ENCODE measurements at regions not wholly inside any gene's neighbourhood (a gene's known extent, or its start where the extent isn't known, plus 50 kb on each side); places are given as distances from the start of the nearest gene placed in this dataset.
"Not testable (repeated sequence)": the region's sequence is repeated elsewhere in the genome, so short reads cannot be mapped to it uniquely, and the experiment has no call there.

DNA sequence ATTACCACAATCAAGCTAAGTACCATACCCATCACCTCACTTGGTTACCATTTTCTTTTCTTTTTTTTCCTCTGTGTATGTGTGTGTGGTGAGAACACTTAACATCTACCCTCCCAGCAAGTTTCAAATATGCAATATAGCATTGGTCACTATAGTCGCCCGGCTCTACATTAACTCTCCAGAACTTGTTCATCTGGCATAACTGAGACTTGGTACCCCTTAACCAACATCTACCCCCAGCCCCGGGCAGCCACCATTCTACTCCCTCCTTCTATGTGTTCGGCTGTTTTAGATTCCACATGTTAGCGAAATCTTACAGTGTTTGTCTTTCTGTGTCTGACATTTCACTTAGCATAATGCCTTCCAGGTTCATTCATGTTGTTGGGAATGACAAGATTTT, 89.0 kb upstream of the TOP1 start:
- no peak for ATAC-seq

DNA sequence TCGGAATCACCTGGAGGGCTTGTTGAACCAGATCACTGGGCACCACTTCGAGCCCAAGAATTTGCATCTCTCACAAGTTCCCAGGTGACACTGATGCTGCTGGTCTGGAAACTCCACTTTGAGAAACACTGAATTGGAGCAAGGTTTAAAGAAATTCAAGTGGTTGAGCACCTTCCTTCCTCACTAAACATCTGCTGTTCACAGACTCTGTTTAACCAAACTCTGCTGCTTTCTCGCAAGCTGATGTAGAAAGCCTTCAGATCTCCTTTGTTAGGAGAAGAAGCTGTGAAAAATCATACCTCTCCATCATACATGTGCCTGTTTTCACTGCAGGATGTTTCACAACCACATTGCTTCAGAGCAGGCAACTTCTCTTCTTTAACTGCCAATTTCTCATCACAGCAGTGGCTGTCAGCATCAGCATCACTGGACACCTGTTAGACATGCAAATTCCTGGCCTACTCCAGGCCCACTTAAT, 87.5 kb upstream of the TOP1 start:
- no peak for ATAC-seq

DNA sequence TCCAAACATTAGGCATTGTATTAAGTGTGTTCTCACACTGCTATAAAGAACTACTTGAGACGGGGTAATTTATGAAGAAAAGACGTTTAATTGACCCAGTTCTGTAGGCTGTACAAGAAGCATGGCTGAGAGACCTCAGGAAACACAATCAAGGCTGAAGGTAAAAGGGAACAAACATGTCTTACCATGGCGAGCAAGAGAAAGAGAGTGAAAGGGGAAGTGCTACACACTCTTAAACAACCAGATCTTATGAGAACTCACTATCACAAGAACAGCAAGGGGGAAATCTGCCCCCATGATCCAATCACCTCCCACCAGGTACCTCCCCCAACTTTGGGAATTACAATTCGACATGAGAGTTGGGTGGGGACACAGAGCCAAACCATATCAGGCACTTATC, 86.6 kb upstream of the TOP1 start:
- ATAC-seq = no peak

DNA sequence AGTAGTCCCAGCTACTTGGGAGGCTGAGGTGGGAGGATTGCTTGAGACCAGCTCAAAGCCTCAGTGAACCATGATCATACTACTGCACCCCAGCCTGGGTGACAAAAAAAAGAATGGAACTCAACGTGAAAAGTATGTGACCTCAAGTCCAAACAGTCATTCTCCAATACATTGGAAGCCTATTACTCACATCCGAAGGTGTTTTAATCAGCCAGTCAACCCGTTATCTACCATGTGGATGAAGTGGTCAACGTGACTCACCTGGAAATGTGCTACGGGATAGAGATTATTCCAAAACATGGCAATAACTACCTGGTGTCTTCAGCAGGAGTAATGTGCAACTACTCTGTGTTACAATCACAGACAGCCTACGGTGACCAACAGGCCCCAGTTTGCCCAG, 85.8 kb upstream of the TOP1 start:
- no peak for ATAC-seq

DNA sequence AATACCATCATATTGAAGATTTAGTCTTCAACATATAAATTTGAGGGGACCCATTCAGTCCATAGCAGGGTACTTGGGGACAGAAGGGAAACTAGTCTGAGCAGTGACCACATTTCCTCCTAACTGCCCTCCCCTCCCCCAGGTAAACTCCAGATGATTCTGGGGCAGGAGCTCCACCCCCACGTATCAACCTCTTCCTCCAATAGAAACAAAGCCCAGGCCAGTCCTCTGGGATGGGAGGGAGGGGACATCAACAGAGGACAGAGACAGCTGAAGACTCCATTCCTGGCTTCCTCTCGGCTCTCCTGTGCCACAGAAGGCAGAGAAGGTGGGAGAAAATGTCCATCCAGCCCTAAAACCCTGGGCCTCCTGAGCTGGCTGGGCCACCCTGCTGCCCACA, 85.0 kb upstream of the TOP1 start:
- ATAC-seq = no peak

DNA sequence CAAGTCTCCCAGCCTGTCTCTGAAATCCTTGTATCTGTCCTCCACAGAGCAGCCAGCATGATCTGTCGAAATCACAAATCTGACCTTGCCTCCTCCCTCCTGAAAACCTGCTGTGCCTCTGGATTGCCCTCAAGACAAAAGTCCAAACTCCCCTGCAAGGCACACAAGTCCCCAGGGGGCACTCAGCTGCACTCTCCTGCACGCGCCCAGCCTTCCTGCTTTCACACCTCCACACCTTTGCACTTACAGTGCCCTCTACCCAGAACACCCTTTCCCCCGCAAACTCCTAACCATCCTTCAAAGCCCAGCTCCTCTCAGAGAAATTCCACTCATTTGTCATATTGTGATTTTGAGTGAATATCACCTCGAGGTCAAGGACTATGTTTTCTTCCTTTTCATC, 83.4 kb upstream of the TOP1 start:
- no peak for ATAC-seq

DNA sequence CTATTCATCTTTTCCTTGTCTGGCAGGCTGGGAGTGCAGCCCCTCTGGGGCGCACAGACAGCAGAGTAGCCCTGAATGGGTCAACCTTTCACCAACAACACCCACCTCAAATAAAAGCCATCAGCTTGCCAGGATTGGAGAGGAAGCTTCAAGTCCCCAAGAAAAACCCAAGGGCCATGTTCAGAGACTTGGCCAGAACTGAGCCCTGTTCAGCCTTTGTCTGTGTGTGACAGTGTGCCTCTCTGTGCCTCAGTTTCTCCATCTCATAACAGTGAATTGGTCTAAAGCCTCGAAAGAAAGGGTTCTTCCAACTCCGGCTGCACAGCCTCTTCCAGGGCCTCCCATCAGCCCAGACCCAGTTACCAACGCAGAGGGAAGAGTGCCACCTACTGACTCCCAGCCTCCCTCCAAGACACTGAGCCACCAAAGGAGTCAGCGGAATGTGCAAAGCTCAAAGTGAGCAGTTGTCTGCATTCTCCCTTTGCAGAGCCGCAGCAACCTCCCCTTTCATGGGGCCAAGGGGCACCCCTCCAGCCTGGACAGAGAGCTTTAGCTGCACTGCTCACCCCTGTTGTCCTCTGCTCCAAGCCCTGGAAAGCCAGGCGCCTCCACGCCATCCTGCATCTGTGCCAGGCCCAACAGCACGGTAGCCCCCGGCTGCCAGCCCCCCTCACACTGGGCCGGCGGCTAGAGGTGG, 82.7 kb upstream of the TOP1 start:
- ATAC-seq = peak; percentile 86

DNA sequence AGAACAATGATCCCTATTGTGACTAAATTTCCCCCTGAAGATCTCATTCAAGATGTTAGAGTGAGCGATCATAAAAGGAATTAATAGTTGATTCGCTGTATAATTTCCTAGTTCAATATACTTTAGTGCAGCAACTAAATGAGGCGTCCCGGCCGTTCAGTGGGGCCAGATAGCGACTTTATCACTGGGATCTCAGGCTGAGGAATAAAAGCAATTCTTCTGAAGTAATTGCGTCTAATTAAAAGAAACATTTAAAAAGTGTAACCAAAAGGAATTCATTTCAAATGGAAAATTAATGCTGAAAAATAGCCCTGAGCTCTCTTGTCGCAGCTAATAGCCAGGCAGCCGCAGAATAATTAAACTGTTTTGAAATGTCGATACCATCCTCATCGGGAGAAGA, 82.2 kb upstream of the TOP1 start:
- no peak for ATAC-seq

DNA sequence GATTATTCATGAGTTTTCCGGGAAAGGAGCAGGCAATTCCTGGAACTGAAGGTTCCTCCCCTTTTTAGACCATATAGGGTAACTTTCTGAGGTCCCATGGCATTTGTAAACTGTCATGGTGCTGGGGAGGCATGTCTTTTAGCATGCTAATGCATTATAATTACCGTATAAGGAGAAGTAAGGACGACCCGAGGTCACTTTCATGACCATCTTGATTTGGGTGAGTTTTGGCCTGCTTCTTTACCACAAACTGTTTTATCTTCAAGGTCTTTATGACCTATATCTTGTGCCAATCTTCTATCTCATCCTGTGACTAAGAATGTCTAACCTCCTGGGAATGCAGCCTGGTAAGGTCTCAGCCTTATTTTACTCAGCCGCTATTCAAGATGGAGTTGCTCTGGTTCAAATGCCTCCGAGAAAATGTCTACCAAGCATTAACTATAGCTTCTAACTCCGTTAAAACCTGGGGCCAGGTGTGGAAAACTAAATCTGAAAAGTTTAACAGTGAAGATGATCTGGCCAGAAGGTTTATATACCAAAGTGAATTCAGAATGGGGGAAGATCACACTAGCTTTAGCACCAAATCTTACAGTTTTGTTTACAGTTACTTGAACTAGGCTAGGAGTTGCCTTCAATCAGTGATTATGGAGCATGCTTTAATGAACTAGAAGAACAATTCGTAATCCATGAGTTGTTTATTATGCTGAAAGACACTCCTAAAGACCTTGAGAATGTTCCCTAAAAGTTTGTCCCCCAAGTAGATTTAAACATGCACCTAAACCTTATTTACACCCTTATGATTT, 80.0 kb upstream of the TOP1 start:
- ATAC-seq = no peak

DNA sequence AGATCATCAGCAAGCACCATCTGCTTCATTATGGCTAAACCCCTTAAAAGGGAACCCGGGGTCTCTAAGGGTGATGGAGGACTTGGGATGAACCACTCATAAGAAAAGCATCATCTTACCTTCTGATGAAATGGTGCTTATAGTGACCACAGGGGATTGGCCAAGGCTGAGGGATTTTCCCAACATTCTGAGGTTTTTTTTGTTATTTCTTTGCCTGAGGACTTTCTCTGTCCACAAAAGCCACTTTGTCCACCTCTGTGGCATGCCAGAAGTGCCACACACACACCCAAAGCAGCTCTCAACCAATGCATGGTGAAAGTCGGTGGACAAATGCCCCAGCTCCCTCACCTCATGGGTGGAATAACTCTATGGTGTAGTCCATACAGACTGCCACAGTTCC, 79.3 kb upstream of the TOP1 start:
- ATAC-seq = no peak

DNA sequence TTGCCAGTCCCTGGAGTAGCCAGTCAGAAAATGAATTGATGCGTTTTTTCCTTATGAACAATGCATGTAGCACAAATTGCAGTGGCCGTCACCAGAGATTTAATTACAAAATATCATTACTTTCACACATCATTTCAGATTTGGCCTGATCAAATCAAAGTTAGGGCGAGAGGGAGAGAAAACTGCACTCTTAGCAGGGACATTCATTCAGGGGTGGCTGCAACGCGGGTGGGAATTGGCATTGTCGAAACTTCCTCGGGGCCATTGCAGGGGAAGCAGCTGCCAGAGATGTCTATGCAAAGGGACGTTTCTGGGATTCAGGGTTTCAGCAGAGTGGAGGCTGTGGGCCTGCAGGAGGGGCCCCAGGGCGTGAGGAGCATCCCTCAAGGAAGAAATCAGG, 76.5 kb upstream of the TOP1 start:
- no peak for ATAC-seq

DNA sequence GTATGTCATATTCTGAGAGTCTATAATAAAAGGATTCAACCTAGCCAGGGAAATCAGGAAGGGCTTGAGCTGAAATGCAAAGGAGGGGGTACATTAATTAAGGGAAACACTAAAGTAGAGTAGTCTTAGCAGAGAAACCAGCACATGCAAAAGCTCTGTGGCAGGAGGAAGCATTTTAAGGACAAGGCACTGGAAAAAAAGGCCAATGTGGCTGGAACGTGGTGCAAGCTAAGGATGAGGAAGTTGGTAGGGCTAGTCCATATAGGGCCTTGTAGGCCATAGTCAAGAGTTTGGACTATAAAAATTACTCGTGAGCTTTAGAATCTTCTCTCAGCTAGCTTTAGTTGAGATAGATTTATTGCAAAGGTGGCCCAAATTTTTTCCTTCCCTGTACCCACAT, 75.2 kb upstream of the TOP1 start:
- ATAC-seq = no peak

DNA sequence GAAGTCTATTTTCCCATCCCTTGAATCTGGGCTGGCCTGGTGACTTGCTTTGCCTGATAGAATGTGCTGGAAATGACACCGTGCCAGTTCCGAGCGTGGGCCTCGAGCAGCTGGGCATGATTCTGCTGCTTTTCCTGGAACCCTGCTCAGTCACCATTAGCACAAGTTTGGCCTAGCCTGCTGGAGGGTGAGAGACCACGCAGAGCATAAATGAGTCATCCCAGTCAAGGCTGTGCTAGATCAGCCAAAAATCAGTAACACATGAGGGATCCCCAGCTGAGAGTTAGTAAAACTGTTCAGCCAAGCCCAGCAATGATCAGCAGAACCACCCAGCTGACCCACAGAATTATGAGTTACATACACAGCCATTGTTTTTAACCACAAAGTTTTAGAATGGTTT, 74.8 kb upstream of the TOP1 start:
- no peak for ATAC-seq

DNA sequence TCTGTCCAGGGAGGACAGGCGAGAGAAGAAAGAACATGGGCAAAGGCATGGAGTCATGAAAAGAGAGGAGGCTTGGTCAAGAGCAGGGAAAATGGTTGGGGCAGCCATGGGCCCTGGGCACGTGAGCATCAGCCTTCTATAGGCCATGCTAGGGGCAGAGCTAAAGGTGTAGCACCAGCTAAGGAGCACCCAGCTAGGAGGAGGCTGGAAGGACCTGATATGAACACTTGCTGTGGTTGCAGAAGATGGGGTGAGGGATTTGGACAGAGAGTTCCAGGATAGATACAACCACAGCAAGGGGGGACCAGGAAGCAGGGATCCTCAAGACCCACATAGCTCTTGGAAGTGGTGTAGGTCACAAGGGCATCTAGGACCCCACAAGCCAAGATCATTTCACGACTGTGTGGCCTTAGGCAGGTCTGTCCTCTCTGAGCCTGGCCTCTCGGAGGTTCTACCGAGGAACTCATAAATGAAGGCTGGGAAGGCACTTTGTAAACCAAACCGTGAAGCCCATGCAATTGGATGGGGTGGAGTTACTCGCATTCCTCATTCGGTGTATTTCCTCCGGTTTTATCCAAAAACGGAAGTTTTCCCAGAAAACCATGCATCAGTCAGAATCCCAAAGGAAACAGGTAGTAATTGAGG, 74.0 kb upstream of the TOP1 start:
- ATAC-seq = no peak

DNA sequence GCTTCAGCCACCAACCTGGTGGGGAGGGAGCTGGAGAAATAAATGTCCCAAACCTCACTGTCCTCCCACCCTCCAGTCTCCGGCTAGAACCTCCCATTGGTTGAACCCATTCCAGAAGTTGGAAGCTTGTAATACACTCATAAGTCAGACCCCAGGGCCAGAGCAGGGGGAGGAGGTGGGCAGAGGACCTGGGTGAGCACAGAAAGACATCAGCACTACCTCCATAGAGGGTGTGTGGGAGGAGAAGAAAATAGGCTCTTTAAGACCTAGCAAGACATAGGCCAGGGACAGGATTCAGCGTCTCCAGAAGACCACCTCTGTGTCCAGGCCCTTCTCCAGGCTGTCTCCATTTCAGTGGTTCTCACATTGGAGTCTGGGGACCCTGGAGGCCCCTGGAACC, 73.3 kb upstream of the TOP1 start:
- no peak for ATAC-seq

DNA sequence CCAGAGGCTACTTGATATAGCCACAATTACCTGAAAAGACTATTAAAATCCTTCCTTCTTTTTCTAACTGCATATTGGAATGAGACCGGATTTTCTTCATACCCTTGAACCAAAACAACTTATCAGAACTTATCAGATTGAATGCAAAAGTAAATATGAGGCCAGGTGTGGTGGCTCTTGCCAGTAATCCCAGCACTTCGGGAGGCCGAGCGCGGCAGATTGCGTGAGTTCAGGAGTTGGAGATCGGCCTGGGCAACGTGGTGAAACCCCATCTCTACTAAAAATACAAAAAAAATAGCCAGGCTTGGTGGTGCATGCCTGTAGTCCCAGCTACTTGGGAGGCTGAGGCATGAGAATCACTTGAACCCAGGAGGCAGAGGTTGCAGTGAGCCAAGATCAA, 72.8 kb upstream of the TOP1 start:
- not testable (repeated sequence) for ATAC-seq

DNA sequence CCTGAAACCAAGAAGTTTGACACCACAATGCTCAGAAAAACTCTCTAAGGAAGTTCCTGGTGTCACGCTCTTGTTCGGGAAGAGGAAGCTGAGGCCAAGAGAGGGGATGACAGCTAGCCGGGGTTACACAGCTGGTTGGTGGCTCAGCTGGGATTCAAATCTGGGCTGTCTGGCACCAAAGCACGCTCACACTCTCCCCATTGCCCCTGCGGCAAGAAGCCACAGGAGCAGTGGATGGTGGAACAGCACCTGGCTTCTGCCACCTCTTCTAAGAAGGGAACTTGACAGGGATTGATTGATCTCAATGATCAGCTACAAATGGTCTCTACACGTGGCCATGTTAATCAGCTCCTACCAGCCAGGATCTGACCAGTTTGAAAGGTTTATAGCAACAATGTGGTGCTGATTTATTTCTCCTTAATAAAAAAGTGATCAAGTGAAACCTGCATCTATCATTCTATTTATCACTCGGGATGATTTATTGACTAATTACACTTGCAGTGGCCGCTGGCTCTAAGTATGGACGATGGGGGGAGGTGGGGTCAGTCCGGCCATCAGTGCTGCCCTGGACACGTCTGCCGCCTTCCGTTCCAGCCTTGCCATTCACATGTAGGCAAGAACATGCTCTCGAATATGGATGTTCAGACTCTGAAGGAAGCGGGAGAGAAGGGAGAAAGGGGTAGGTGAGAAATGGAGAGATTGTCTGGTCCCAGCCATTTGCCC, 71.9 kb upstream of the TOP1 start:
- no peak for ATAC-seq

DNA sequence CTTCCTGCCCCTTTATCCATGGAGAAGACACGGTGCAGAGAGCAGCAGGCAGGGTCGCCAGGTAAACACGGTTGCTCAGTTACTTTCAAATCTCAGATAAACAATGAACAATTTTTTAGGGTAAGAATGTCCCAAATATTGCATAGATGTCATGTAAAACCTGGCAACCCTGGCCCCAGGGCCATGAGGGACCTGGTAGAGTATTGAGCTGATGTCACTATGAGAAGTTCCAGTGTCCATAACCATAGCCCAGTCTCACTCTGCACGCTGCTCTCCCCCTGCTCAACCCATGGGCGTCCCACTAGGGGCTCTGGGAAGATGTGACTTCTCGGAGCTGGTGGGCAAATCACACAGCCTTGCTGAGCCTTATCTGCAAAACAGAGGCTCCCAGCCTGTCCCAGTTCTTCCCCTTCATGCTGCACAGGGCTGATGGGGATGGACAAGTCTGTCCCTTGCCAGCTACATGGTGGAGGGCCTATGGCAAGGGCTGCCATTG, 71.3 kb upstream of the TOP1 start:
- no peak for ATAC-seq

DNA sequence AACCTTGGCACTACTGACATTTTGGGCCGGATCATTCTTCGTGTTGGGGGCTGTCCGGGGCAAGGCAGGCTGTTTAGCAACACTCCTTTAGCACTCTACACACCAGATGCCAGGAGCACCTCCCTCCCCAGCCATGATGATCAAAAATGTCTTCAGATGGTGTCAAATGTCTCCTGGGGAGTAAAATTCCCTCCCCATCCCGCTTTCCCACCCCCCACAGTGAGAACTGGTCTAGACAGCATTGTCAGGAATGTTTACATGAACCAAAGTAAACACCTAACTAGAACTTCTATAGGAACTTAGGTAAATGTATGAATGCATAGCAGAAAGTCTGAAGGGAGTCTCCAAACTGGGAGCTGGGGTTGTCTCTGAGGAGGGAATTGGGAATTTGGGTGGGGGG, 70.0 kb upstream of the TOP1 start:
- ATAC-seq = no peak

DNA sequence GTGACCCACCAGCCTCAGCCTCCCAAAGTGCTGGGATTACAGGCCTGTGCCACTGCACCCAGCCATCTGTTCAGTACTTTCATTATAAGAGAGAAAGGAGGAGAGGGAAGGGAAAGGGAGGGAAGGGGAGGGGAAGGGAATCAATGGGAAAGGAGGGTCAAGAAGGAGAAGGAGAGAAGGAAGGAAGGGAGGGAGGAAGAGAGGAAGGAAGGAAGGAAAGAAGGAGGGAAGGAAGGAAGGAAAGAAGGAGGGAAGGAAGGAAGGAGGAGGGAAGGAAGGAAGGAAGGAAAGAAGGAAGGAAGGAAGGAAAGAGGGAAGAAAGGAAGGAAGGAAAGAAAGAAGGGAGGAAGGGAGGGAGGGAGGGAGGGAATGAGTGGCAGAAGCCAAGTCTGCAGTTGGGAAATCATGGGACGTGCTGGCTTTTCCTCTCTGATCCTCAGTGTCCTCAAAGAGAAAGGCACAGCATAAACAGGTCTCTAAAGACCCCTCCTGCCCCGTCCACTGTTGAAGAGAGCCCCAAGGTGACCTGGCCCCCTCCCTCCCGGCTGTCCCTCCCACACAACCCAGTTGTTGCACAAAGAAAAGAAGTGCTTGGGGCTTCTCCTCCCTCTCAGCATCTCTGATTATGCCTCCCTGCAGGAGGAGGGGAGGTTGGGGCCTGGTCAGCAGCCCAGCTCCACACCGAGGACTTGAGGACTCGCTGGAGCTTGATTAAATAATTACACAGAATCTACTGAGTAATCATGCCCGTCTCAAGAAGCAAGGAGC, 69.1 kb upstream of the TOP1 start:
- no peak for ATAC-seq

DNA sequence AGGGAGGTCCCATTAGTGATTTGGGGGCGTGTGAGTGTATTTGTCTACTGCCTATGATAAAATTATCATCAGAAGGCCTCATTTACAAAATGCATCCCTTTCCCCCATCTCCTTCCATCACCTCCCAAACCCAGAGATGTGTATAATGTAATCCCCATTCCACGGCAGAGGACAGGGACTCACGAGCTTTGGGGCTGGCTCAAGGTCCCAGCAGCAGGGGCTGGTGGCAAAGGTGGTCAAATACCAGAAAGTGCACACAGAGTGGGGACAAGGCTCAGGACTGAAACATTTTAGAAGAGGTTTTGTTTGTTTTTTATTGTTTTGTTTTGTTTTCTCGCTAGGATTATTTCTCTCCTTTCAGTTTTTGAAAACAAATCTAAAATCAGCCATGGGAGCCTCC, 68.5 kb upstream of the TOP1 start:
- no peak for ATAC-seq

DNA sequence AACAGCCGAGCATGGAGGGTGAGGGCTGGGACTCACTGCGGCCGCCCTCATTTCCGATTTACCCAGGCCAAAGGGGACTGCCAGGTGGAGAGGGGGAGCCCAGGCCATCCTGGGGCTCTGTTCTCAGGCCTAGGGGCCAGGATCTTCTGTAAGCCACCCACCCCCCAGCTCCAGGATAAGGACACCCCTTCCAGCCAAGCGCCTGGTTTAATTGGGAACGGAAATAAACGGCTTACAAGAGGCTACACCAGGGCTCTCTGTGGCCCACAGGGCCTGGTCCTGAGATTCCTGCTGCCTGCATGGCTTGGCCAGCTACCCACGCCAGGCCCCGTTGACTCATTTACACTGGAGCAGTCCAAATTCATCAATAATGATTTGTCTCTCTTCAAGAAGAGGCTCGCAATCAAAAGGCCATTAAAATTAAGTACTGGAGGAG, 68.1 kb upstream of the TOP1 start:
- no peak for ATAC-seq
